Calu3 (cell line): ENCODE measurements at regions not wholly inside any gene's neighbourhood (a gene's known extent, or its start where the extent isn't known, plus 50 kb on each side); places are given as distances from the start of the nearest gene placed in this dataset.

Experiments
- BruUV-seq: library from RNA; stranded (reverse); fragments of 400-500 nt; replicated peaks from 2 replicates; lab custom pipeline; 2021; lab: Mats Ljungman, UMichigan
- CTCF ChIA-PET: fragments of 300-600 bp; sonication (Branson Sonifier 250); formaldehyde crosslinking; loops from one replicate; lab custom pipeline; 2022; ENCODE audit warnings: antibody characterized with exemption; lab: Charles Lee
- DNase-seq: peaks from one replicate; pipeline ENCODE4 v3.0.0; 2022
- H3K27ac Mint-ChIP-seq: one replicate; pipeline ENCODE4 v1.8.0; 2022; ENCODE audit warnings: mixed read lengths; ENCODE audit not compliant: unreplicated experiment
- H3K27me3 Mint-ChIP-seq: one replicate; pipeline ENCODE4 v1.8.0; 2022; ENCODE audit warnings: mixed read lengths; ENCODE audit not compliant: unreplicated experiment
- H3K36me3 Mint-ChIP-seq: one replicate; pipeline ENCODE4 v1.8.0; 2022; ENCODE audit warnings: mild to moderate bottlenecking, moderate library complexity, mixed read lengths; ENCODE audit not compliant: insufficient read depth, unreplicated experiment
- H3K4me1 Mint-ChIP-seq: one replicate; pipeline ENCODE4 v1.8.0; 2022; ENCODE audit warnings: mild to moderate bottlenecking, low read depth, mixed read lengths; ENCODE audit not compliant: unreplicated experiment
- H3K4me3 Mint-ChIP-seq: one replicate; pipeline ENCODE4 v1.8.0; 2022; ENCODE audit warnings: mild to moderate bottlenecking, low read depth, moderate library complexity, mixed read lengths; ENCODE audit not compliant: unreplicated experiment
- H3K9me3 Mint-ChIP-seq: one replicate; pipeline ENCODE4 v1.8.0; 2022; ENCODE audit warnings: low read depth, mixed read lengths; ENCODE audit not compliant: unreplicated experiment
- CTCF ChIP-seq: fragments of 200-600 bp; IDR thresholded peaks from one replicate; pipeline ENCODE4 v1.8.0; 2022; ENCODE audit warnings: antibody characterized with exemption; ENCODE audit not compliant: unreplicated experiment
- intact Hi-C: fragments of 100-400 bp; cut with micrococcal nuclease; formaldehyde crosslinking; loops from one replicate; pipeline ENCODE4 v1.10.0; 2022; ENCODE audit not compliant: unreplicated experiment

- BruUV-seq = no TSS peak
- H3K27me3 Mint-ChIP-seq = no peaks in the 10 kb centered on the region
- CTCF ChIA-PET = no interaction called here
- no peak for DNase-seq
- no peak overlapping the region for H3K27ac Mint-ChIP-seq
- intact Hi-C loops = no loop called here
- no peaks in the 10 kb centered on the region for H3K4me1 Mint-ChIP-seq
- no peak for TF ChIP-seq CTCF
- H3K4me3 Mint-ChIP-seq = no peak overlapping the region
- no peaks in the 10 kb centered on the region for H3K36me3 Mint-ChIP-seq
- peaks cover 5% of the 10 kb centered on the region for H3K9me3 Mint-ChIP-seq
Observed at GRCh38 chr10:121231079-121231478, 367.2 kb downstream of the FGFR2 start.

GRCh38 chr10:121232494-121232893 is 365.8 kb downstream of the FGFR2 start:
- CTCF ChIA-PET = no interaction called here

GRCh38 chr10:121235692-121236091 is 362.6 kb downstream of the FGFR2 start:
- peaks cover 6% of the 10 kb centered on the region for H3K36me3 Mint-ChIP-seq
- H3K27me3 Mint-ChIP-seq = no peaks in the 10 kb centered on the region
- H3K4me1 Mint-ChIP-seq = peaks cover 10% of the 10 kb centered on the region
- H3K9me3 Mint-ChIP-seq = peaks cover 3% of the 10 kb centered on the region
- no peak overlapping the region for H3K4me3 Mint-ChIP-seq
- no peak overlapping the region for H3K27ac Mint-ChIP-seq
- intact Hi-C loops = no loop called here
- DNase-seq = no peak
- CTCF ChIA-PET = no interaction called here
- TF ChIP-seq CTCF = no peak
- no TSS peak for BruUV-seq

More at GRCh38 chr10:121232494-121232893, 365.8 kb downstream of the FGFR2 start:
- Mint-ChIP-seq H3K4me3 (no peak overlapping the region), H3K36me3 (no peaks in the 10 kb centered on the region), H3K4me1 (no peaks in the 10 kb centered on the region), H3K9me3 (peaks cover 5% of the 10 kb centered on the region), H3K27ac (no peak overlapping the region), H3K27me3 (no peaks in the 10 kb centered on the region)
- BruUV-seq = no TSS peak
- intact Hi-C loops = no loop called here
- DNase-seq = no peak
- TF ChIP-seq CTCF = no peak

- Mint-ChIP-seq H3K27me3 (no peaks in the 10 kb centered on the region), H3K36me3 (peaks cover 6% of the 10 kb centered on the region), H3K4me1 (peaks cover 14% of the 10 kb centered on the region), H3K27ac (no peak overlapping the region), H3K4me3 (no peak overlapping the region), H3K9me3 (peaks cover 3% of the 10 kb centered on the region)
- intact Hi-C loops = no loop called here
- DNase-seq = no peak
- BruUV-seq = no TSS peak
- CTCF ChIA-PET = no interaction called here
- TF ChIP-seq CTCF = no peak
Observed at GRCh38 chr10:121236621-121237020, 361.6 kb downstream of the FGFR2 start.

GRCh38 chr10:121237718-121238117 is 360.5 kb downstream of the FGFR2 start:
- CTCF ChIA-PET = no interaction called here
- no peak for TF ChIP-seq CTCF
- Mint-ChIP-seq H3K4me1 (peaks cover 14% of the 10 kb centered on the region), H3K27me3 (no peaks in the 10 kb centered on the region), H3K9me3 (peaks cover 3% of the 10 kb centered on the region), H3K4me3 (no peak overlapping the region), H3K27ac (no peak overlapping the region), H3K36me3 (peaks cover 6% of the 10 kb centered on the region)
- no peak for DNase-seq
- no TSS peak for BruUV-seq
- intact Hi-C loops = no loop called here
